ENCODE measurements at regions not wholly inside any gene's neighbourhood (a gene's known extent, or its start where the extent isn't known, plus 50 kb on each side); places are given as distances from the start of the nearest gene placed in this dataset.

DNA sequence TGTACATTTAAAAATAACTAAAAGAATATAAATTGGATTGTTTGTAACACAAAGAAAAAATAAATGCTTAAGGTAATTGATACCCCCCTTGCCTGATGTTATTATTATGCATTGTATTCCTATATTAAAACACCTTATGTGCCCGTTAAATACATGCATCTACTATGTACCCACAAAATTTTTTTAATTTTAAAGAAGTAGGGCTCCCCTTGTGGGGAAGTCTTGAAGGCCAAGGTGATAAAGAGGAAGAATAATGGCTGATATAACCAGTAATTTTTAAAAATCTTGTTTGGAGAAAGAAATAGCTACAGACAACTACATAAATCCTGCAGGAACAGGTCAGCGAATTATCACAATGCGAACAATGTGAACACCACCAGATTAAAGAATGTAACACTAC, 451.7 kb upstream of the ARHGEF26 start:
- no peak for DNase-seq

DNA sequence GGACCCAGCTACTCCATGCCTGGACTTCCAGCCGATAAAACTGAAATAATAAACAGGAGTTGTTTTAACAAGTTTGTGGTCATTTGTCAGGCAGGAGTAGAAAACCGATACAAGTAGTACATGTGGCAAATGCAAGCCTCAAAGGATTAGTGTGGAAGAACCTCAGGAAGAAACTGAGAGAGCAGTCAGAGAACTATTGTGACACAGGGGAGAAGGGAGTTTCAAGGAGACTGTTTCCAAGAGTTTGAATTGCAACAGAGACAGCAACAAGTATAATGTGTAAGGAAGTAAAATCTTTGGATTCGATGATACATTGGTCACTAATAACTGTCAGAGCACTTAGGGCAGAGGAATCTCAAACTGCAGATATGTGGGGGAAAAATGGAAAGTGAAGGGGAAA, 450.6 kb upstream of the ARHGEF26 start:
- DNase-seq: no peak

DNA sequence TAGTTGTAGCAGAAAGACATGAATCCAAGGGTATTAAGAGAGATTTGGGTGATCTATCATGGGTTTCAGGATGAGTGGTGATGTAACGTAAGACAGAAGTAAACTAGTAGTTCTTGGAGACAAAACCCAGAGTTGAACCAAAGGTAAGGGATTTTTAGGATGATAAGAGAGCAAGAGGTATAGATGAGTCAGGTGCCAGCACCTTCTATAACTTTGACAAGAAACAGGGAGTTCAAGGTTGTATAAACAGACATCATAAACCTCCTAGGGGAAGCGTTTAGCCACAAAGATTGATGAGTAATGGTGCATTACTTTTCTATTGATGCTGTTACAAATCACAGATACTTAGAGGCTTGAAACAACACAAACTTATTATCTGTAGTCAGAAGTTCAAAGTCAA, 447.3 kb upstream of the ARHGEF26 start:
- DNase-seq: peak in 1 of 5 experiments; percentile 56

DNA sequence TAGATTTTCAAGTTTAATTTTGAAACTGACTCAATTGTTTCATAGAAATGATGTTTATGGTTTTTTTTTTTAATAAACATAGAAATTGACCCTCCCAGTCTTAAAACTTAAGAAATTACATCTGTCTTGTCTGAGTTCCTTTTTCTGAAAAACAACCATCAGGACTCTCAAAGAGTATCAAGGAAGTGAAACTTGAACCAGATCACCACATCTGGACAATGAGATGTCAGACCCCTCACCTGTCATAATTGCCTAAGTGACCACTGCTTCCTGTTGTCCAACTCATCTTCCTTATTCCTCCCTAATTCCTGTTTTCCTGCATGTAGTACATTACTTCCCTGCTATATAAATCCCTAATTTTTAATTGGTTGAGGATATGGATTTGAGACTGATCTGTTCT, 441.5 kb upstream of the ARHGEF26 start:
- no peak for DNase-seq

DNA sequence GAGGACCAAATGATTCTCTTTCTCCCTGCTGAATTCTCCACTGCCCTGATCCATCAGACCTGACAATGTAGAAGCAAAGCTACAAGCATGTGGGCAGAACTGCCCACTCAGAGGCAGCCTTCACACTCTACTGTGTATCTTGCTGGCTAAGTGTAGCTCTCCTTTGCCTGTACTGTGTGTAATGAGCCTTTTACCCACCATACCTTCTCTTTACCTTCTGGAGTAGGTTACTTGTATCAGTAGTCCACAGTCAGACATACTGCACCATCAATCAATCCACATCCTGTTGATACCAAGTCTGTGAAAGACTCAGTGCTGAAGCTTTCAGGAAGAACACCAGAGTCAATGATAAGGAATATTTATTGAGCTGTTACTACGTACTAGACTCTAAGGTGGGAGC, 440.7 kb upstream of the ARHGEF26 start:
- DNase-seq: peak in 1 of 5 experiments; percentile 26

DNA sequence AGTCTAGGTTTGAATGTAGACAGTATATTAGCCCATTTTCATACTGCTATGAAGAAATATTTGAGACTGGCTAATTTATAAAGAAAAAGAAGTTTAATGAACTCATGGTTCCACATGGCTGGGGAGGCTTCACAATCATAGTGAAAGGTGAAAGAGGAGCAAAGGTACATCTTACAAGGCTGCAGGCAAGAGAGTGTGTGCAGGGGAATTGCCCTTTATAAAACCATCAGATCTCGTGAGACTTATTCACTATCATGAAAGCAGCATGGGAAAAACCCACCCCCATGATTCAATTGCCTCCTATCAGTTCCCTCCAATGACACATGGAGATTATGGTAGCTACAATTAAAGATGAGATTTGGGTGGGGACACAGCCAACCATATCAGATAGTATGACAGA, 440.1 kb upstream of the ARHGEF26 start:
- no peak for DNase-seq

DNA sequence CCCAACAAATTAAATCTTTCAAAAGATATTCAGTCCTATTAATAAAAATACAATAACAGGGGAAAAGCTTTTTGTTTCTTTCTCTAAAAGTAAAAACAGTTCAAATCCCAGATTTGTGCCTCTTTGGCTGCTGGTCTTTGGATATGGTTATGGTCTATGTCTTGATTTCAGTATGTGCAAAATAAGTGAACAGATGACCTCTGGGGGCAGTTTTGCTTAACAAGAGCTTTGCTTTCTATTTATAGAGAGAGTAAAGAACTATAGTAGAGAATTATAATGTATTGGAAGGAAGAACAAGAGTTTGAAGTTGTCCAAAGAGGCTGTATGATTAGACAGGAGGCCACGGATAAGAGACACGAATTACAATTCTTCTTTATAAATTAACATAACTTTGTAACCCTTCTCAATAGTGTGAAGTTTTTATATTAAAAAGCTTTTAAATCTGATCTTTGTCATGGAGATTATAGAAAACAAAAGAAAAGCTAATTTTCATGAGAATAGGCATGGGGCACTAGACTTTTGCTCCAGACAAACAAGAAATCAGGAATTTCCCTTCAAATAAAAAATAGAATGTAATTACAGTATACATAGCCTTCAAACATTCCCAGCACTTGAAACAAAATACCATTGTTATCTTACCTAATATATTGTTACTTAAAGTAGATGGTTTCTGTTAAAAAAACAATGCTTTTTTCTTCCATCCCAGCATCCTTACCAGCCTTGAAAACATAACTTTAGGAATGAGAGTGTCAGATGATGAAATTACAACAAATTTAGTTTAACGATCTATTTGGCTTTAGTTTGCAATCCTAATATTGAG, 432.7 kb upstream of the ARHGEF26 start:
- DNase-seq: no peak

DNA sequence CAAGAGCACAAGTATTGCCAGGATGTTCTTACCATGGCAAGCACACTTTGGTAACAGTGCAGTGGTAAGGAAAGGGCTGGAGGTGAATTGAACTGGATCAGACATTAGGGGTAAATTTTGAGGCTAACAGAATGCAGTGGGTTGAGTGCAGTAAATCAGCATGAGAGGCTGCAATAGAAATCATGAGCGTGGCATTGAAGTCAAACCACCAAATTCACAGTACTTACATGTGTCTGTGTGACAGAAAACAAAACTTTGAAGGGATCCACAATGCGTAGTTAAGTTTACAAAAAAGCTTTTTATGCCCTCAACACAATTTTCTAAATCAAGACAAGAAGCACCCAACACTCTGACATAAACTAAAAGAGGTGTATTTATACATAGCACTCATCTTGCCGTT, 428.0 kb upstream of the ARHGEF26 start:
- DNase-seq: peak in 1 of 5 experiments; percentile 75

DNA sequence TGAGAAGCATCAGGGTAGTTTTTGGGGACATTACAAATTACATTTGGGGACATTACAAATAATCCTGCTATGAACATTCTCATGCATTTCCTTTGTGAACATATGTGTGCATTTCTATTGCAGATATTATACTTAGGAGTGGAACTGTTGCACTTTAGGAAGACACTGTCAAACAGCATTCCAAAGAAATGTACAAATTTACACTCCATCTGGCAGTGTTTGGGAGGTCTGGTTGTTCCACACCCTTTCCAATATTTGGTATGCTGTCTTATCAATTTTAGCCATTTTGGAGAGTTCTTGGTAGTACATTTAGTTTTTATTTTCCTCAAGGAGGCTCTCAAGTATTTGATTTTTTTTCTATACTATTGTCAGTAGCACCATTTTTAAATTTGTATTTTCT, 419.1 kb upstream of the ARHGEF26 start:
- no peak for DNase-seq

DNA sequence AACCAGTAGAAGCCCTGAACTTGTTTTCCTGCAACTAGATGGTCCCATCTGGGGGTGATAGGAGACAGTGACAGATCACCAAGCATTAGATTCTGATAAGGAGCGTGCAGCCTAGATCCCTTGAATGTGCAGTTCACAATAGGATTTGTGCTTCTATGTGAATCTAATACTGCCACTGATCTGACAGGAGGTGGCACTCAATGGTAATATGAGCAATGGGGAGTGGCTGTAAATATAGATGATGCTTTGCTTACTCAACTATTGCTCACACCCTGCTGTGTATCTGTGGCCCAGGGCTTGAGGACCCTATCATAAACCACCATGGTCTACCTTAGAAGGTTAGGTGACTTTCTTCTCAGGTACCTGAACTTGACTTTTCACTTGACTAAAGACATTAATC, 417.1 kb upstream of the ARHGEF26 start:
- no peak for DNase-seq

DNA sequence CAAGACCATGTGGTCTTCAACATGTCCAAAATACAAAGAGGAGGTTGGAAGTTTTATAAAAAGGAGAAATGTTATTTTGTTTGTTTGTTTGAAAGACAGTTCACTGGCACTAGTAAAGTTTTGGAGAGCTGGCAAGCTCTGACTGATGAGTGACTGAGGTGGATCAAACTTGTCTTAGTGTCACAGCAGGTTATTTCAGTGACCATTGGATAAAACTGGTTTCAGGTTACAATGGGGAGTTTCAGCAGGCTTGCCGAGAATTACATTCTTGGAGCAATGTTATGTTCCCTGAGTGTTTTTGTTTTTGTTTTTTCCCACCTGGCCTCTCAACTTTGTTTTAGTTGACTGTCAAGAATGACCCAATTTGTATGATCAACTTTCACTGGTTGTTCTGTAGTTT, 414.5 kb upstream of the ARHGEF26 start:
- DNase-seq: no peak

DNA sequence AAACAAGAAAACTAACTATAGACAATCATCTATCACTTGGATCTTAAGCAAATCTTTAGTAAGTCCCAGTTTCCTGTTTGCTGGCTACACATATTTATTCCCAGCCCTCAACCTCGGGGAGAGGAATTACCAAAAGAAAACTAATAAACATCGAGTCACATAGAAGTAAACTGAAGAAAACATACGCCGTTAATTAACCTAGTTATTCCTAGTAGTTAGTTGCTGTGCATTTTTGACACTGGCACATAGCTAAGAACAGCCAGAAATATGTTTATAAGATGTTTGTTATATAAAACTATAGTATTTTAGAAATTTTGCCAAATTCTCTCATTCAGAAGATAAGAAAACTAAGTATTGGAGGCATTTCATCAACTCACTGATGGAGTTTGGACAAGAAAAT, 407.2 kb upstream of the ARHGEF26 start:
- no peak for DNase-seq

DNA sequence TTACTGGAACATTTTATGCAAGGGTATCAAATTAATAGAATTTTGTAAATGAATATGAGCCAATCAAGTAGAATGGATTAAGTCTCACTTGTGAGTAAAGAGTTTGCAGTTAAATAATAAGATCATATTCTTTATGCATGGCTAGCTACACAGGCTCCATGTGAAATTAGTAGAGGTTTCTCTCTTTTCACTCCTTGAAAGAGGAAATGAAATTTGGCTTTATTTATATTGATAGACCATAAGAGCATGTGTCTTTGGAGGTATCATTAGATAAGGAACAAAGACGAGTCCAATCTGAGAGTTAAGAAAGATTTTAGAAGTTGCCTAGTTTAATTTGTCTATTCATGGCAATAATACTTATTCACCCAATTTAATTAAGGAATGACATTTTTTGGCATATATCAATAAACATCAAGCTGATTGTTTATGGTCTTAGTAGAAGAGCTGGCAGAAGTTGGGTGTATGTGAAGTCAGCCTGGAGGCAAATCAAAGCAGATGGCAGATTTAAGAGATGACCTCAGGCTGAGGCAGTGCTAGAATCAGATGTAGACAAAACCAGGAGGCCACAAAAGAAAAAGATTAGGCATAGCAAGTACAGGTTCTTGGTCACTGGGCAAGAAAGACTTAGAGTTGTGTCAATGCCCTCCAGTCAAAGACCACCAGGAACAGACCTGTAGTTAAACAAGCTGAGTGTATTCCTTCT, 406.5 kb upstream of the ARHGEF26 start:
- DNase-seq: no peak

DNA sequence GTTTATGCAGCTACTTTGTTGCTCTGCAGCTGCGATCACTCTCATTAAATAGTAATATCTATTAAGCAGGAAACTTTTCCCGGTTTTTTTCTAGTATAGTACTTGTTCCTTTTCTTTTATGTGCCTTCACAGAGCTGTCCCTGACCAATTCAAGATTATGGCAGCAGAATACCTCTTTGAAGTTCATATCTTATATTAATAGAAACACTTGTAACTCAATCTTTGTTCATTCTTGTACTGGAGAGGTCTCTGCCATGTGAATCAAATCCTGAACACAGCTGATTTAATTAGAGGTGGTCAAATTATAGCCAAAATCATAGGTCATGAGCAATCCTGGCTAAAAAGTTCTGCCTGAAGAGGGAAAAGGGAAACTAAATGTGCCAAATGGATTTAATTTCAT, 399.0 kb upstream of the ARHGEF26 start:
- no peak for DNase-seq

DNA sequence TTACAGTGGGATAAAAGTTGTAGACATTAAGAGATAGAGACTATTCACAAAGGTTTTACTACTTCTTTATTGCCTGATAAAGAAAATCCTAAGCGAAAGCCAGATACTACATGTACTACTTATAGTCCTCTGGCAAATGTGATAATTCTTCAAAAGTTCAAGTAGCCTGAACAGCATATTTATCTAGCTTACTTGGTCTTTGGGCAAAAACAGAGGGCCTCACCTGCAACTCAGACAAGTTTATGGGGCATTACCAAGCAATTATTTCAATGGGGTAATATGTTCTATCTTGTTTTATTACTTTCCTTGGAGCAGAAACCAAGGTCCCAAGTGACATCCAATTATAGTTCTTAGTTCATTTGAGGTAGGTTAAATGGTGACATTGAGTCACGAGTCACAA, 390.1 kb upstream of the ARHGEF26 start:
- no peak for DNase-seq

DNA sequence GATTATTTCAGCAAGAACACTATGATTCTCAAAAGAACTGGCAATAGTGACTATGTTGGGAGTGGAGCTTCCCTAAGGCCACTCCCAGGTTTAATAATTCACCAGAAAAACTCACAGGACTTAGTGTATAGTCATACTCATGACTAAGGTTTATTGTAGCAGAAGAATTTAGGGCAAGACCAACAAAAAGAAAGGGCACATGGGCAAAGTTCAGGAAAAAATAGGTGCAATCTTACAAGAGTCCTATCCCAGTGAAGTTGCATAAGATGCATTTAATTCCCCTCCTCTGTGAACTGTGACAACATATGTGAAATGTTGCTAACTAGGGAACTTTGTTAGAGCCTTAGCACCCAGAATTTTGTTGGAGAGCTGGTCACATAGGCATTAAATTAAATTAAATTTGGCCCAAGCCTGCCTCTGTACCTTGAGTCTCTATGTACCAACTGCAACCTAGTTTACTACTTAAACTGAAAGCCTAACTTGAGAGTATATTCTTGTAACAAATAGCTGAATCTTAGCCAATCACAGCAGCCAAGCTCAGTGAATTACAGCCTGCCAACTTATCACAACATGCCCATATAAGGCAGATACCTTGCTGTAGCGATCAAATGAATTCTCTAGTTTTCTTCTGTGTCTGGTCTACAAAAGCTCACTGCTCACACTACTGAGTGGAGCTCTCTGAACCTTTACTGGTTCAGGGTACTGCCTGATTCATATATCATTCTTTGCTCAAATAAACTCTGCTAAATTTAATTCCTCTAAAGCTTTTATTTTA, 386.2 kb upstream of the ARHGEF26 start:
- DNase-seq: no peak

DNA sequence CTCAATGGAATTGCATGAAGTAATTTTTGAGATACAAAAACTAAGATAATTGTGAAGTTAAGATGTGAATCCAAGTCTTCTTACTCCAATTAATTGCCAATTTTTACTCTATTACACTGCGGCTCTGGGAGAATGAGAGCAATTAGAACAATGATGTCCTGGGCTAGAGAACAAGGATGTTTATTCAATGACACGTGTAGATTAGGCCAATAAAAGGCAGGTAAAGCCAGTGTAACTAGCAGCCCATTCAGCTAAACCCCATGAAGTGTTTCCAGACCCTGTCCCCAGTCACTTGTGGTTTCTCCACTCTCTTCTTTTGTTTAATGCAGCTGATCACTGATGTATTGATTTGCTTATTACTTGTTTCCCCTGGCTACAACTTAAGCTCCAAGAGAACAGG, 381.1 kb upstream of the ARHGEF26 start:
- no peak for DNase-seq

DNA sequence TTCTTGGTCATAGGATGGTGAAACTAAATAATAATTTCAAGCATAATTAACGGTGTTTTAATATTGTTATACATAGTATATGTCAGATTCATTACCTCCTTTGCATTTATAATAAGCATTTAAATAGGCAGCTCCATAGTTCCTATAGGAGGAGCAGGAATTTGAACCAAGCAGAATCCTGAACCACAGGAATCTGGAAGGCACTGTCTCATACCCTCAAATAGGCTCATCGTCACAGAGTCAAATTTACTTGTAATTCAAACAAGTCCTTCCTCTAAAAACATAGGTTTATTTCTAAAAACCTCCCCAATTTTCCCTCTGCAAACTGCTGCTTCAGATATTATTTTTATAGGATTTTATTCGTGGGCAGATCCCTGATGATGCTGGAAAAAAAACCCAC, 376.3 kb upstream of the ARHGEF26 start:
- DNase-seq: no peak

DNA sequence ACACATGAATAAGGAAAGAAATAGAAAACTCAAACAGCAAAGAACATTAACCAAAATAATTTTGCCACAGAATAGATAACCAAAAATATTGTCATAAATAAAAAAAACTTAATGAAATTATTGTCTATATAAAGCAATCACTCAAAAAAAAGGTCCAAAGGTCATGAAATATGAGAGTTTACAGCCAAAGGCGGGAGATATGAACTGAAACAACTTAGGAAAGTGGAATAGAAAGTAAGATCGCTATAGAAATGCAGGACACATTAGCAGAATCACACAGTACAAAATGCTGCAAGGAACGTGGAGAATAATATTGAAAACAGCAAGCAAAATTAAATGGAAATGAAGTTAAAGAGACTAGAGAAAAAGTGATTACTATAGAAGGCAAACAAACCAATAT, 375.0 kb upstream of the ARHGEF26 start:
- no peak for DNase-seq

DNA sequence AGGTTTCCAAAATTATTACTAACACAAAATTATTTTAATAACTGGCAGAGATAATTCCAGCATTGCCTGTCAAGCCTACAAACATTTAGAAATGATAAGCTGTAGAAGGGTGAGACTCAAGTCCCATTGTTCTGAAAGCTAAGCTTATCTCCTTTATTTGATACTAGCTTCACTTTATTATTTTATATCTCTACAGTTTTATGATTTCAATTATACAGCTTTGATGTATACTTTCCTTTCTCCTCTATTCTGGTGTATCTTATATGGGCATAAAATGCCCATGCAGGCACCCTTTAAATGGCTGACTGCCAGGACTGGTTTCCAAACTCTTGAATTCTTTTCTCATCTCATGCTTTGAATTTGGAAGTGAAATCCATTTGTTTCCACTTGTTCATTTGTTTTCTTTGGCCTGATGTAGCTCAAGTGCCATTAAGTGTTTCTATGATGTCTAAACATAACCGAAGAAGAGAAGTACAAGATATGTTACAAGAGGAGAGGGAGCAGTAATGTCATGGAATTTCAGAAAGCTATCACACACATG, 372.1 kb upstream of the ARHGEF26 start:
- DNase-seq: no peak

DNA sequence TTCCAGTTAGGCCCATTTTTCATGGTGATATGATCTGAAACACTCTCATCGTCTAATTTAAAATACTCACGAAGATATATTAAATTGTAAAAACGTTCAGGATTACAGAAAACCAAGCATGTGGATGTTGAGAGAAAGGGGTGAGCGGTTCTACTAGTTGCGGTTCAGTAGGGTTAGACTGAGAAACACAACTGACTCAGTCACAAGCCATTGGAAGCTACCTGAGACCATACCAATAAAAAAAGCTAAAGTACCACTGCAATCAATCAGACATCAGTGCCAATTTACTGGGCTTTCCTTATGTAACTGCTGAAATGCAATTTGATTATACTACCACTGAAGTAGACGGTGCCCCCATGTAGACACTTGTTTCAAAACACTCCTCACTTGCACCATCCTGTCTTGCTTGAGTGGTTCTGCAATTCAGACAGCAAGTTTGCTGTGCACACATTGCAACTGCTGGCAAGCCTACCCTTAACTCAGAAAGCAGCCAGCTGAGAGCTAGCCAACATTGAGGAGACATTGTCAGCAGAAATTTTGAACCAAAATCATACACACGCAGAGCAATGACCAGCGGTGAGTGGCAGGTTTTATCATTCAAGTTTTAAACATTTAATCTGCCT, 368.7 kb upstream of the ARHGEF26 start:
- no peak for DNase-seq

DNA sequence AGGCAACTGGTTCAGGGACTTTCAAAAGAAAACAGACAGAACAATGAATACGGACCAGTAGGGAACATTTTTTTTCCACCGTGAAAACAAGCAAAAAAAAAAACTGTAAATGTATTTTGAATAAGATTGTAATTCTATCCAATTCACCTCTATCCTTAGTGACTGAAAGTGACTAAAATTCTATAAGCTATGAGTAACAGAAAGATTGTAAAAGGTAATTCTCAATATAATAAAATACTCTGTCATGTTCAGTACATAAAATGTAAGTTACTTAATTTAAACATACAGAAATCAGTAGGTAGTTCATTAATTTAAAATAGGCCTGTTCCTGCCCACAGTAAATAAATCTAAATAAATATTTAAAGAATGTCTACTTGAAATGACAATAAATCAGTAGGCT, 368.2 kb upstream of the ARHGEF26 start:
- DNase-seq: no peak

DNA sequence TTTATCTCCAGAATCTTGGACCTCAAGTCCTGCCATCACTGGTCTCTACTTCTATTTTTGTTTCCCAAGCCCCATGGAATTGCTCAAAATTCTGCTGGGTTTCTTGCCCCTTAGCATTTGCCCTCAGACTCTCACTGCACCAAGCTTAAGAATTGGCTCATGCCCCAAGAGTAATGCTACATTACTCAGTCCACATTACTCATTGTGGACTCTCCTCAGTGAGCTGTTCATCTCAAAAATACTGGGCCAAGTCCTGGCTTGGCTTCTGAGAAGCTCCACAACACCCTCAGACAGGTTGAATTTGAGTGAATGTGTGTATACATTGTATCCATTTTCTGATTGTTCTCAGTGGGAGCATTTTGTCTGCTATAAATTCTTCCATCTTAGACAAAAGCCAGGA, 364.4 kb upstream of the ARHGEF26 start:
- DNase-seq: no peak

All from T-helper 2 cell (primary cell).